GM21423 (cell line): ENCODE measurements at regions not wholly inside any gene's neighbourhood (a gene's known extent, or its start where the extent isn't known, plus 50 kb on each side); places are given as distances from the start of the nearest gene placed in this dataset.
"Not testable (repeated sequence)": the region's sequence is repeated elsewhere in the genome, so short reads cannot be mapped to it uniquely, and the experiment has no call there.

Experiments
- ATAC-seq: cut with Tn5 transposase; IDR thresholded peaks from one replicate; pipeline ENCODE4 v1.9.1; 2021; ENCODE audit warnings: mild to moderate bottlenecking, moderate library complexity; ENCODE audit not compliant: unreplicated experiment

GRCh38 chr11:15686259-15686658 is 571.5 kb downstream of the INSC start:
- not testable (repeated sequence) for ATAC-seq

DNA sequence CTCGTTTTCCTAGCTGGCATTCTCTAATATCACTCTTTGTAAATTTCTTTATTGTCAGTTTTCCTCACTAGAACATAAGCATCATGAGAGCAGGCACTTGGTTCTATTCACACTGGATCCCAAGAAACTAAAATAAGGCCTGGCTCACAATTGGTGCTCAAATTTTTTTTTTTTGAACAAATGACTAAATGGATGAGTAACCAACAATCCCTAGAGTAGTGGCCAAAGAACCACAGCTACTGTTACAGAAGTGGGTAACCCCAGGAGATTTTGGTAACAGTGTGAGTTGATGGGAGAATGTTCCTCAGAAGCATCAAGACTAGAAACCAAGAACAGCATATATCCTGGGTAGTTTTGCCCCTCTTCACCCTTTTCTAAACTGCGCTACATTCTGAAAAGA is 572.6 kb downstream of the INSC start:
- no peak for ATAC-seq

DNA sequence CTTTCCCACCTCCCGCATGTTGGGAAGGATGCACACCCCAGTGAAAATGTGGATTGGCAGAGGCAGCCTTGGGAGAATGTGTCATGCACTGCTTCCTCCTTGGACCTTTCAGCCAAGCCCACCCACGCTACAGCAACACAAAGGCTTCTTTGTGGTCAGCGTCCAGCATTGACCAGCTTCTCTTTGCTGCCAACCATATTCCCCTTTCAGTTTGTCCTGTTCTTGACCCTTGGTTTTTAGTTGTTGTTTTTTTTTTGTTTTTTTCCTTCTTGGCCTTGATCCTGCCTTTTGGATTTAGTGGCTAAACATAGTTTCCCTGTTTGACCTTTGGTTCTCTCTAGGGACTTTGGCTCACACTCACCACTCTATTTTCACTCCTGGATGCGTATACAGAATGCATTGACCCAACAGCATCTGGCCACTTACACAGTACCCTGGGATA is 573.6 kb downstream of the INSC start:
- no peak for ATAC-seq

DNA sequence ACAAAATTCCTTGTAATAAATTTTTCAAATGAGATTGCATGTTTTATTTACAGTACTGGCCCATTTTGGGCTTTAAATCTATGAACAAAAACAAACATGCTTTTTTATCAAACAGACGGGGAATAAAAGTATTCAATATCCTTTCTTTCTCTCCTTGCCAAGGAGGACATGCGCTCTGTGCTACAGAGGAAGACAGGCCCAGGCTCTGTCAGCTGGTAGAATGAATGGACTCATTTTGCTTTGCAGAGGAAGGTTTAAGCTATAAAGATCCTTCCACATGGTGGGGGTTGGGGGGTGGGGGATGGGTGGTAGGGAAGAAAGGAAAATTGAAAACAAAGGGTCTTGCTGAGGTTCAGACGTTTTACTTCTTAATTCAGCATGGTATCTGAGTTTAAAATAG is 575.6 kb downstream of the INSC start:
- no peak for ATAC-seq

GRCh38 chr11:15692739-15693138 is 578.0 kb downstream of the INSC start:
- no peak for ATAC-seq

- no peak for ATAC-seq
Observed at GRCh38 chr11:15695096-15695721, 580.5 kb downstream of the INSC start.

GRCh38 chr11:15696069-15696468 is 581.3 kb downstream of the INSC start:
- ATAC-seq: no peak

- ATAC-seq: no peak
Observed at GRCh38 chr11:15697437-15698236, 582.9 kb downstream of the INSC start.

DNA sequence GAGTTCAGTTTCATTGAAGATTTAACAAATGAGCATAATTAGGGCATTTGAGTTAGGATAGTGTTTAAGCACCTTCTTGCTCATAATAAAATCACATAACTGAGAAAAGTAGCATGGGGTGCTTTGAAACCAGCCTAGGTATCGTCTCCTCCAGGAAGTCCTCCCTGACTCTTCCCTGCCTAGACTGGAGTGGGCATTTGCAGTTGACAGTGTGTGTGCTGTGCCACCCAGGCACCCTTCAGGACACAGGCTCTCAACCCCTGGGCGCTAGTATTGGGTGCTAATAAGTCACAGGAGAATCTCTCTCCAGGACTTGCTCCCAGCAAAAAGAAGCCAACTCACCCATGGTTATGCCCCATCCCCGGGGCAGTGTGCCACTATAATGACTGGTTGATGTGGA is 584.1 kb downstream of the INSC start:
- ATAC-seq: no peak

DNA sequence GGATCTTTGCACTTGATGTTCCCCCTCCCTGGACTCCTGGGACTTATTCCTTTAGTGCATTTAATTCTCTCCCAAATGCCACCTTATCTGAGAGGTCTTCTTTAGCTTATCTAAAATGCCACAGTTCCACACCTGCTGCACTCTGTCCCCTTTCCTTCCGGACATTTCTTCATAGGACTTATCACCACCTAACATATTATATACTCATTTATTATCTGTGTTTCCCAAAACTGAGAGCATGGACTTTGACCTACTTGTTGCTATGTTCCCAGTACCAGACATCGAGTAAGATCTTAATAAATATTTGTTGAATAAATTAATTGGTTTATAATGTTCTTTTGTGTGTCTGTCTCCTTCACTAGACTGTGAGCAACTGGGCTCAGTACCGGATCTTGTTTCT is 585.3 kb downstream of the INSC start:
- no peak for ATAC-seq

DNA sequence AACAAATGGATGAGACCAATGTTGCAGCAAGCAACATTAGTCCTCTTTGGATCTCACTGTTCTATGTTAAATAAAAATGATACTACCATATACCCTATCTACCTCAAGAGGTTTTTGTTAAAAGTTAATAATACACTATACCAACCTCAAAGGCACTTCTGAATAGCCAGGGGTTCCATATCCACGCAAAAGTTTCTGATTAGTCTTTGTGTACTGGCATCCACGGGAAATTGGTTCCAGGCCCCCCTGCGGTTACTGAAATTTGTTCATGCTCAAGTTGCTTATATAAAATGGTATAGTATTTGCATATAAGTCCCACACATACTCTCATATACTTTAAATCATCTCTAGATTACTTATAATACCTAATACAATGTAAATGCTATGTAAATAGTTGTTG is 585.7 kb downstream of the INSC start:
- ATAC-seq: no peak

- no peak for ATAC-seq
Observed at GRCh38 chr11:15704064-15704463, 589.3 kb downstream of the INSC start.

DNA sequence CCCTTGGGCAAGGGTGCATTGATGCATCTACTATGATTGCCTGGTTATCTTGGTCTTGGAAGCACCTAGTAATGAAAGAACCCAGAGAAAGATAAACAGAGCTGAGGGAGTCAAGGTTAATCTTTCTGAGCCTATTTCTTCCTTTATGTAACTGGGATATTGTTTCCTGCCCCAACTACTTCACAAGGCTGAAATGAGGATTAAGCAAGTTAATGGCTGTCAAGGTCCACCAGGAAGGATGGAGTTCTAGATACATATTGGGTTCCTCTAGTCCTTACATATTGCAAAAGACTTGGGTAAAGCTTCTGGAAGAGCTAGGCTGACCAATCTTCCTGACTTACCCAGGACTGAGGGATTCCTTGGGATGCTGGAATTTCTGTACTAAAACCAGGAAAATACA is 589.8 kb downstream of the INSC start:
- no peak for ATAC-seq

GRCh38 chr11:15705891-15706290 is 591.2 kb downstream of the INSC start:
- no peak for ATAC-seq

- no peak for ATAC-seq
Observed at GRCh38 chr11:15707194-15707593, 592.5 kb downstream of the INSC start.

DNA sequence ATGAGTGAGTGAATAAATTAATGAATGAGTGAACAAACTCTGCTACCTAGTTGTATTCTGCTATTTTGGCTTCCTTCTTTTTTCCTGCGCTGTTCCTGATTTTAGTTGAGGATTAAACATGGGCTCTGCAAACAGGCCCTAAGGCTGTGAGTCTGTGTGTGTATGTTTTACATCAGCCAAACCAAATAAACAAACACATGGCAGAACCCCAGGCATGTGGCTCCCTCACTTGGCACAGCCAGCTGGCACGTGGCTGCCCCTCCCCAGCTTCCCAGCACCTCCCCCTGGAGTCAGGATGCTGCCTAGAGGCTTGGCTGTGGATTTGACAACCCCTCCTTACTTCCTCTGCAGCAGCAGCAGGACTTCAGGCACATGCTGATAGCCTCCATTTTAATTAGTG is 593.2 kb downstream of the INSC start:
- no peak for ATAC-seq

GRCh38 chr11:15710580-15711275 is 596.0 kb downstream of the INSC start:
- ATAC-seq: no peak

DNA sequence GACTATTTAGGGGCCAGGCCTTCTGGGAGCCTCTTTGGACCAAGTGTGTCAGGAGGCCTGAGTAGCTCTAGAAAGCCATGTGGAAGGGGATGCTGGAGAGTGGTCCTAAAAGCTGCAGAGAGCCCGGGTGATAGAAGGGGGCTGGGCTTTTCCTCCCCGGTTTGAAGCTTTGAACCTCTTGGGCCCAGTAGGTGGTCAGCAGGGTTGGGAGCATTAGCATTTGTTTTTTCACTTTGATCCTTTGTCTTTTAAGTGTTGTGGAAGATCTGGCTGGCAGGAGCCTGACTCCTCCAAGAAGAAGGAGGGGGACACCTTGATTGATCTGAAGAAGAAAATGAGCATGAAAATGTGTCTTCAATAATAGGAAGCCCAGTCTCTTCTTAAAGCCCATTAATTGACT is 596.6 kb downstream of the INSC start:
- ATAC-seq: no peak

GRCh38 chr11:15714641-15715399 is 600.1 kb downstream of the INSC start:
- ATAC-seq: no peak

DNA sequence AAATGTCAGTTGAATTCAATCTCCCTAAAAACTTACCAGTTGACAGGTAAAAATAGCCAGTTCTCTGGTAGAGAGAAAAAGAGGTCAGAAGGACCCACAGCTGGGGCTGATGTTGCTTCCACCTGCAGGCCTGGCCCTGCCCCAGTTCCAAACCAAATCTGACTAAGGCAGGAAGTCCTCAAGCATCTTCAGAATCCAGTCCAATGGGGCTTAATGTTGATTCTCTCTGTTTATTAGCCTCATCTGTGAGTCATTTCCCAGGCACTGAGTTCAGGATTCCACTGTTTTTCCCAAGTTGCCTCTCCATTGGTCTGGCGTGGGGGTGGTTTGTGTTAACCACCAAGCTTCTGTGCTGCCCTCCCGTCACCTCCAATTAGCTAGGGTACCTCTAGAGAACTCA is 601.8 kb downstream of the INSC start:
- no peak for ATAC-seq

DNA sequence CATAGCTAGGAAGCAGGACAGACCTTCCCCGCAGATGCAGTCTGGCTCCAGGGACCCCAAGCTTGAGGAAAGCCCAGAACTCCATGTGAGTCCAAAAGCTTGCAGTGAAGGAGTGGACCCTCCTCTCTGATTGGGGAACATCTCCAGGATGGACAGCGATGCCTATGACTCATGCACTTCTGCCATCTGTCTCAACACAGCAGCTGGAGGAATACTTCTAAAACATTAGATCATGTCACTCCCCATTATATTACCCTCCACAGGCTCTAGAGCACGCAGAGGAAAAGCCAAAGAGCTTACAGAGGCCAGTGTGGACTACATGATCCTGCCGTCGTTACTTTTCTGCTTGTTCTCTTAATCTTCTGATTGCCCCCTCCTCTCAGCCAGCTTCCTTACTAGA is 605.7 kb downstream of the INSC start:
- no peak for ATAC-seq
